ENCODE measurements at regions not wholly inside any gene's neighbourhood (a gene's known extent, or its start where the extent isn't known, plus 50 kb on each side); places are given as distances from the start of the nearest gene placed in this dataset.

- TF ChIP-seq, protein P1, sequence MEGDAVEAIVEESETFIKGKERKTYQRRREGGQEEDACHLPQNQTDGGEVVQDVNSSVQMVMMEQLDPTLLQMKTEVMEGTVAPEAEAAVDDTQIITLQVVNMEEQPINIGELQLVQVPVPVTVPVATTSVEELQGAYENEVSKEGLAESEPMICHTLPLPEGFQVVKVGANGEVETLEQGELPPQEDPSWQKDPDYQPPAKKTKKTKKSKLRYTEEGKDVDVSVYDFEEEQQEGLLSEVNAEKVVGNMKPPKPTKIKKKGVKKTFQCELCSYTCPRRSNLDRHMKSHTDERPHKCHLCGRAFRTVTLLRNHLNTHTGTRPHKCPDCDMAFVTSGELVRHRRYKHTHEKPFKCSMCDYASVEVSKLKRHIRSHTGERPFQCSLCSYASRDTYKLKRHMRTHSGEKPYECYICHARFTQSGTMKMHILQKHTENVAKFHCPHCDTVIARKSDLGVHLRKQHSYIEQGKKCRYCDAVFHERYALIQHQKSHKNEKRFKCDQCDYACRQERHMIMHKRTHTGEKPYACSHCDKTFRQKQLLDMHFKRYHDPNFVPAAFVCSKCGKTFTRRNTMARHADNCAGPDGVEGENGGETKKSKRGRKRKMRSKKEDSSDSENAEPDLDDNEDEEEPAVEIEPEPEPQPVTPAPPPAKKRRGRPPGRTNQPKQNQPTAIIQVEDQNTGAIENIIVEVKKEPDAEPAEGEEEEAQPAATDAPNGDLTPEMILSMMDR (conservative IDR thresholded peaks at IDR 0.05; ENCODE audit: low read depth, low read length), result no peak
- DNase-seq (ENCODE audit: low read depth), result no peak
- H3K4me3 ChIP-seq (ENCODE audit: low read depth, low read length), result no peak overlapping the region
These were observed 150.4 kb downstream of the DNAJB6 start for GRCh38 chr7:157487046-157487770.

- H3K4me3 ChIP-seq (ENCODE audit: low read depth, low read length), result no peak overlapping the region
- TF ChIP-seq, protein P1 (conservative IDR thresholded peaks at IDR 0.05; ENCODE audit: low read depth, low read length), result no peak
- no peak for DNase-seq (ENCODE audit: low read depth)
These were observed 151.5 kb downstream of the DNAJB6 start for GRCh38 chr7:157488281-157488680.

DNA sequence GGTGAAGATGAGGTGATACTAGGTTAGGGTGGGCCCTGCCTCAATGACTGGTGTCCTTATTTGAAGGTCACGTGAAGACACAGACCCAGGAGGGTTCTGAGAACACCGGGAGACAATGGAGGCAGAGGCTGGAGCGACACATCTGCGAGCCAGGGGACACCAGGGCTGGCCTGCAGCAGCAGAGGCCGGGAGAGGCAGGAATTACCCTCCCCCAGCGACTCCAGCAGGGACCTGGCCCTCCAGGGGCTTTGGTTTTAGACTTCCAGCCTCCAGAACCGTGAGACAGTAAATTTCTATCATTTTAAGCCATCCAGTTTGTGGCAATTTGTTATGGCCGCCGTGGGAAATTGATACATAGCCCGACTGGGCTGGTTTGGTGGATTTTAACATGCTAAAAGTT, 152.2 kb downstream of the DNAJB6 start:
- DNase-seq (ENCODE audit: low read depth), result no peak
- TF ChIP-seq, protein P1 (conservative IDR thresholded peaks at IDR 0.05; ENCODE audit: low read depth, low read length), result no peak
- no peak overlapping the region for H3K4me3 ChIP-seq (ENCODE audit: low read depth, low read length)

Data from choroid plexus epithelial cell (primary cell).